ENCODE measurements at regions not wholly inside any gene's neighbourhood (a gene's known extent, or its start where the extent isn't known, plus 50 kb on each side); places are given as distances from the start of the nearest gene placed in this dataset.
"Not testable (repeated sequence)": the region's sequence is repeated elsewhere in the genome, so short reads cannot be mapped to it uniquely, and the experiment has no call there.

GRCh38 chr1:189986516-189986915 lies 491.1 kb downstream of the BRINP3 start:
- no peak overlapping the region for H3K9ac ChIP-seq (ENCODE audit: low read depth, low read length)
- H3K9me3 ChIP-seq (ENCODE audit: insufficient read depth, low read depth, low read length) = 0 out of 2 replicates have a peak, but pooled peaks cover 2% of the 10 kb centered on the region
- H3K27ac ChIP-seq (ENCODE audit: low read depth, low read length) = no peak overlapping the region

DNA sequence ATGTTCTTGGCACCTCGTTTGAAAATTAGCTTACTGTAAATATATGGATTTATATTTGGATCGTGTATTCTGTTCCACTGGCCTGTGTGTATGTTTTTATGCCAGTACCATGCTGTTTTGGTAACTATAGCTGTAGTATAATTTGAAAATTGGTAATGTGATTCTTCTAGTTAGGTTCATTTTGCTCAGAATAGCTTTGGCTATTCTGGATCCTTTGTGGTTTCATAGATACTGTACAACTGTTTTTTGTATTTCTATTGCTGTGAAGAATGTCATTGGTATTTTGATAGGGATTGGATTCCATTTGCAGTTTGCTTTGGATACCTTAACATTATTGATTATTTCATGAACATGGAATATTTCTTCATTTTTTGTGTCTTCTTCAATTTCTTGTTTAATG lies 490.2 kb downstream of the BRINP3 start:
- Histone ChIP-seq H3K9me3 (ENCODE audit: insufficient read depth, low read depth, low read length) (peaks cover 11% of the 10 kb centered on the region), H3K27ac (ENCODE audit: low read depth, low read length) (no peak overlapping the region), H3K4me1 (ENCODE audit: insufficient read depth, low read length) (no peaks in the 10 kb centered on the region; the same call in 1 of the 2 replicates), H3K4me3 (ENCODE audit: low read length) (no peak overlapping the region), H3K27me3 (ENCODE audit: insufficient read depth, low read length) (no peaks in the 10 kb centered on the region), H3K9ac (ENCODE audit: low read depth, low read length) (no peak overlapping the region), H3K36me3 (ENCODE audit: insufficient read depth, low read length) (no peaks in the 10 kb centered on the region)
- WGBS = 94% methylated on average over 2 of the region's 2 CpGs

More at GRCh38 chr1:189986516-189986915, 491.1 kb downstream of the BRINP3 start:
- Histone ChIP-seq H3K4me3 (ENCODE audit: low read length) (no peak overlapping the region), H3K4me1 (ENCODE audit: insufficient read depth, low read length) (no peaks in the 10 kb centered on the region; the same call in 1 of the 2 replicates), H3K27me3 (ENCODE audit: insufficient read depth, low read length) (no peaks in the 10 kb centered on the region), H3K36me3 (ENCODE audit: insufficient read depth, low read length) (no peaks in the 10 kb centered on the region)

GRCh38 chr1:189992856-189993255 lies 484.8 kb downstream of the BRINP3 start:
- H3K9ac ChIP-seq (ENCODE audit: low read depth, low read length) = no peak overlapping the region
- H3K27me3 ChIP-seq (ENCODE audit: insufficient read depth, low read length) = no peaks in the 10 kb centered on the region
- no peak overlapping the region for H3K4me3 ChIP-seq (ENCODE audit: low read length)
- H3K27ac ChIP-seq (ENCODE audit: low read depth, low read length) = no peak overlapping the region
- H3K4me1 ChIP-seq (ENCODE audit: insufficient read depth, low read length) = no peaks in the 10 kb centered on the region
- WGBS = 96% methylated on average over 12 of the region's 12 CpGs
- peaks cover 18% of the 10 kb centered on the region for H3K9me3 ChIP-seq (ENCODE audit: insufficient read depth, low read depth, low read length)
- H3K36me3 ChIP-seq (ENCODE audit: insufficient read depth, low read length) = no peaks in the 10 kb centered on the region

GRCh38 chr1:190000365-190000872 lies 477.2 kb downstream of the BRINP3 start:
- peaks cover 9% of the 10 kb centered on the region; the same call in 1 of the 2 replicates for H3K4me1 ChIP-seq (ENCODE audit: insufficient read depth, low read length)
- no peak overlapping the region for H3K27ac ChIP-seq (ENCODE audit: low read depth, low read length)
- H3K9ac ChIP-seq (ENCODE audit: low read depth, low read length) = no peak overlapping the region
- H3K4me3 ChIP-seq (ENCODE audit: low read length) = no peak overlapping the region
- no peaks in the 10 kb centered on the region for H3K27me3 ChIP-seq (ENCODE audit: insufficient read depth, low read length)
- no peaks in the 10 kb centered on the region for H3K36me3 ChIP-seq (ENCODE audit: insufficient read depth, low read length)
- 94% methylated on average over 1 of the region's 3 CpGs for whole genome bisulfite sequencing
- H3K9me3 ChIP-seq (ENCODE audit: insufficient read depth, low read depth, low read length) = no peaks in the 10 kb centered on the region

GRCh38 chr1:190001187-190001586 lies 476.5 kb downstream of the BRINP3 start:
- Histone ChIP-seq H3K4me3 (ENCODE audit: low read length) (no peak overlapping the region), H3K27ac (ENCODE audit: low read depth, low read length) (no peak overlapping the region), H3K36me3 (ENCODE audit: insufficient read depth, low read length) (no peaks in the 10 kb centered on the region), H3K9ac (ENCODE audit: low read depth, low read length) (no peak overlapping the region), H3K27me3 (ENCODE audit: insufficient read depth, low read length) (no peaks in the 10 kb centered on the region), H3K9me3 (ENCODE audit: insufficient read depth, low read depth, low read length) (no peaks in the 10 kb centered on the region), H3K4me1 (ENCODE audit: insufficient read depth, low read length) (peaks cover 9% of the 10 kb centered on the region; the same call in 1 of the 2 replicates)
- whole genome bisulfite sequencing = 80% methylated on average over 1 of the region's 2 CpGs

- Histone ChIP-seq H3K27me3 (ENCODE audit: insufficient read depth, low read length) (no peaks in the 10 kb centered on the region), H3K9me3 (ENCODE audit: insufficient read depth, low read depth, low read length) (no peaks in the 10 kb centered on the region), H3K4me1 (ENCODE audit: insufficient read depth, low read length) (peaks cover 9% of the 10 kb centered on the region; the same call in 1 of the 2 replicates), H3K36me3 (ENCODE audit: insufficient read depth, low read length) (no peaks in the 10 kb centered on the region), H3K27ac (ENCODE audit: low read depth, low read length) (no peak overlapping the region), H3K9ac (ENCODE audit: low read depth, low read length) (no peak overlapping the region), H3K4me3 (ENCODE audit: low read length) (no peak overlapping the region)
These were observed 474.3 kb downstream of the BRINP3 start for GRCh38 chr1:190003376-190003775.

- H3K9me3 ChIP-seq (ENCODE audit: insufficient read depth, low read depth, low read length) = no peaks in the 10 kb centered on the region
- no peaks in the 10 kb centered on the region for H3K27me3 ChIP-seq (ENCODE audit: insufficient read depth, low read length)
- H3K4me1 ChIP-seq (ENCODE audit: insufficient read depth, low read length) = no peaks in the 10 kb centered on the region
- no peaks in the 10 kb centered on the region for H3K36me3 ChIP-seq (ENCODE audit: insufficient read depth, low read length)
- 90% methylated on average over 4 of the region's 4 CpGs for WGBS
- H3K27ac ChIP-seq (ENCODE audit: low read depth, low read length) = no peak overlapping the region
- no peak overlapping the region for H3K9ac ChIP-seq (ENCODE audit: low read depth, low read length)
- H3K4me3 ChIP-seq (ENCODE audit: low read length) = no peak overlapping the region
These were observed 466.1 kb downstream of the BRINP3 start for GRCh38 chr1:190011585-190011984.

DNA sequence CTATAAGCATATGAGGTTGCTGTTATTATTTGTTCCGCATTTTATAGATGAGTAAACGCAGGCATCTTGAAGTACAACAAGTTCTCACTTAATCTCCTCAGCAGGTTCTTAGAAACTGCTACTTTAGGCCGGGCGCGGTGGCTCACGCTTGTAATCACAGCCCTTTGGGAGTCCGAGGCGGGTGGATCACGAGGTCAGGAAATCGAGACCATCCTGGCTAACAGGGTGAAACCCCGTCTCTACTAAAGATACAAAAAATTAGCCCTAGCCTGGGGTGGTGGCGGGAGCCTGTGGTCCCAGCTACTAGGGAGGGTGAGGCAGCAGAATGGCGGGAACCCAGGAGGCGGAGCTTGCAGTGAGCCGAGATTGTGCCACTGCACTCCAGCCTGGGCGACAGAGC lies 458.5 kb downstream of the BRINP3 start:
- WGBS = 98% methylated on average over 16 of the region's 16 CpGs
- not testable (repeated sequence) for H3K9ac ChIP-seq (ENCODE audit: low read depth, low read length); H3K27me3 ChIP-seq (ENCODE audit: insufficient read depth, low read length); H3K9me3 ChIP-seq (ENCODE audit: insufficient read depth, low read depth, low read length); H3K27ac ChIP-seq (ENCODE audit: low read depth, low read length); H3K4me3 ChIP-seq (ENCODE audit: low read length); H3K36me3 ChIP-seq (ENCODE audit: insufficient read depth, low read length); H3K4me1 ChIP-seq (ENCODE audit: insufficient read depth, low read length)

DNA sequence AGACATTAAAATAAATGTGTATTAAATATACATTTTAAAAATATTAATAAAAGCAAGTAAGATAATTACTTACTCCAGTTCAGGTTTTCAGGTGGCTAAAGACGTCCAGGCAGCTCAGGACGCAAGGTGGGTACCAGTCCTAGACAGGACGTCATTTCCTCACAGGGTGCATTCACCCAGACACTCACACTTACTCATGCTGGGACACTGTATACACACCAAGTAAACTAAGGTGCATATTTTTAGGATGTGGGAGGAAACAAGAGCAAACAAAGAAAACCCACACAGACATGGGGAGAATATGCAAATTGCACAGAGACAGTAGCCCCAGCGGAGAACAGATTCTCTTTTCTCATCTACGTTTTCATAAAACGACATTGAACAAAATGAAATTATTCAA lies 457.9 kb downstream of the BRINP3 start:
- no peak overlapping the region for H3K9ac ChIP-seq (ENCODE audit: low read depth, low read length)
- no peak overlapping the region for H3K4me3 ChIP-seq (ENCODE audit: low read length)
- 97% methylated on average over 6 of the region's 6 CpGs for whole genome bisulfite sequencing
- no peak overlapping the region for H3K27ac ChIP-seq (ENCODE audit: low read depth, low read length)
- no peaks in the 10 kb centered on the region for H3K27me3 ChIP-seq (ENCODE audit: insufficient read depth, low read length)
- no peaks in the 10 kb centered on the region for H3K4me1 ChIP-seq (ENCODE audit: insufficient read depth, low read length)
- H3K9me3 ChIP-seq (ENCODE audit: insufficient read depth, low read depth, low read length) = no peaks in the 10 kb centered on the region
- H3K36me3 ChIP-seq (ENCODE audit: insufficient read depth, low read length) = no peaks in the 10 kb centered on the region

- Histone ChIP-seq H3K9me3 (ENCODE audit: insufficient read depth, low read depth, low read length) (no peaks in the 10 kb centered on the region), H3K9ac (ENCODE audit: low read depth, low read length) (no peak overlapping the region), H3K36me3 (ENCODE audit: insufficient read depth, low read length) (no peaks in the 10 kb centered on the region), H3K27me3 (ENCODE audit: insufficient read depth, low read length) (no peaks in the 10 kb centered on the region), H3K4me1 (ENCODE audit: insufficient read depth, low read length) (no peaks in the 10 kb centered on the region), H3K27ac (ENCODE audit: low read depth, low read length) (no peak overlapping the region), H3K4me3 (ENCODE audit: low read length) (no peak overlapping the region)
- WGBS = 92% methylated on average over 1 of the region's 3 CpGs
These were observed 455.0 kb downstream of the BRINP3 start for GRCh38 chr1:190022709-190023108.

DNA sequence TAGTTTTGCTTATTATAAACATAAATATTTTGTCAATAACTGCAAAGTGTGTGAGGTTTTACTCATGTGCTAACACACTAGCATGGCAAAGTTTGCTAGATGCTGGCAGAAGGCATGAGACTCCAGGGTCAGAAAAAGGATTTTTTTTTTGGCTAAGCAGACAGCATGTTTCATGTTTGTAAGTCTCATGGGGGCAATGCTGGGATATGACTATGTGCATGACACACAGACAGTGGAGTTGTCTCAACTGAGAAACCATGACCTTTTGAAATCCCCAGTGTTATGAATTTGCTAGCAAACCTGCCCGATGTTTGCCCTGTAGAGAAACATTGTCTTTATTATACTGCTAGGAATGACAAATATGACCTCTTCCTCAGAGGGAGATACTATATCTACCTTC lies 448.2 kb downstream of the BRINP3 start:
- Histone ChIP-seq H3K4me1 (ENCODE audit: insufficient read depth, low read length) (no peaks in the 10 kb centered on the region), H3K9ac (ENCODE audit: low read depth, low read length) (no peak overlapping the region), H3K9me3 (ENCODE audit: insufficient read depth, low read depth, low read length) (no peaks in the 10 kb centered on the region), H3K36me3 (ENCODE audit: insufficient read depth, low read length) (no peaks in the 10 kb centered on the region), H3K4me3 (ENCODE audit: low read length) (no peak overlapping the region), H3K27ac (ENCODE audit: low read depth, low read length) (no peak overlapping the region), H3K27me3 (ENCODE audit: insufficient read depth, low read length) (no peaks in the 10 kb centered on the region)
- WGBS = 90% methylated on average over 1 of the region's 1 CpG

DNA sequence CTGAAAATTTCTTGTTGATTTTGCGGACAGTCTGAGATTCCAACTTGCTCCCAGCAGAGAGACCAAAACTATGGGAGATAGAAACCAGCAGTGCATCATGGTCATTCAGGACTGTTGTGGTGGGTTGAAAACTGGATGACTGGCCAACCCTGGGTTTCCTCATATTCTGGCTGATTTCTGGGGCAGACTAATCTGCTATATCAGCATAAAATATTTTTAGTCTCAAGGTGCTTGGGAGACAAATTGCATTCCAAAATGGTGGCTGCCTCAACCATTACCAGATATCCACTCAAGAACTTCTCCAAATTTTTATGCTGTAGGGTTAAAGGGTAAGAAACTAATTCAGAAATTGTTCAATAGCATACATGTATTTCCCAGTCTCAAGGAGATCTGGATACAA lies 434.0 kb downstream of the BRINP3 start:
- H3K9ac ChIP-seq (ENCODE audit: low read depth, low read length) = no peak overlapping the region
- no peaks in the 10 kb centered on the region for H3K36me3 ChIP-seq (ENCODE audit: insufficient read depth, low read length)
- H3K9me3 ChIP-seq (ENCODE audit: insufficient read depth, low read depth, low read length) = no peaks in the 10 kb centered on the region
- H3K27ac ChIP-seq (ENCODE audit: low read depth, low read length) = no peak overlapping the region
- no peak overlapping the region for H3K4me3 ChIP-seq (ENCODE audit: low read length)
- H3K27me3 ChIP-seq (ENCODE audit: insufficient read depth, low read length) = no peaks in the 10 kb centered on the region
- H3K4me1 ChIP-seq (ENCODE audit: insufficient read depth, low read length) = peaks cover 4% of the 10 kb centered on the region; the same call in 1 of the 2 replicates
- WGBS = 95% methylated on average over 1 of the region's 1 CpG

All from HUES64 (cell line).